Left renal cortex interstitium (tissue), 4 donors: ENCODE measurements at regions not wholly inside any gene's neighbourhood (a gene's known extent, or its start where the extent isn't known, plus 50 kb on each side); places are given as distances from the start of the nearest gene placed in this dataset.
"Not testable (repeated sequence)": the region's sequence is repeated elsewhere in the genome, so short reads cannot be mapped to it uniquely, and the experiment has no call there.

Source experiments
- DNase-seq, 4 donors: peaks; one replicate each; pipeline ENCODE4 v3.0.0-alpha.2; 2013; ENCODE audit warnings: low read depth in 4 of 4, low spot score in 2 of 4, missing footprints in 1 of 4

GRCh38 chr18:43705850-43706249 is 428.6 kb upstream of the SYT4 start:
- no peak for DNase-seq

GRCh38 chr18:43710135-43710534 is 432.8 kb upstream of the SYT4 start:
- DNase-seq = no peak

GRCh38 chr18:43714343-43715010 is 437.2 kb upstream of the SYT4 start:
- no peak for DNase-seq

GRCh38 chr18:43719267-43719795 is 442.0 kb upstream of the SYT4 start:
- DNase-seq = no peak

GRCh38 chr18:43720041-43720440 is 442.8 kb upstream of the SYT4 start:
- no peak for DNase-seq

- DNase-seq = no peak
Observed at GRCh38 chr18:43735570-43735969, 458.3 kb upstream of the SYT4 start.

GRCh38 chr18:43744960-43745745 is 467.9 kb upstream of the SYT4 start:
- no peak for DNase-seq

- no peak for DNase-seq
Observed at GRCh38 chr18:43751203-43751602, 473.9 kb upstream of the SYT4 start.

- no peak for DNase-seq
Observed at GRCh38 chr18:43751835-43752234, 474.5 kb upstream of the SYT4 start.

GRCh38 chr18:43757273-43757672 is 480.0 kb upstream of the SYT4 start:
- no peak for DNase-seq

GRCh38 chr18:43758734-43759133 is 481.4 kb upstream of the SYT4 start:
- no peak for DNase-seq

GRCh38 chr18:43760010-43760409 is 482.7 kb upstream of the SYT4 start:
- DNase-seq = no peak

- no peak for DNase-seq
Observed at GRCh38 chr18:43772907-43773306, 495.6 kb upstream of the SYT4 start.

- DNase-seq = no peak
Observed at GRCh38 chr18:43774497-43774896, 497.2 kb upstream of the SYT4 start.

- DNase-seq = no peak
Observed at GRCh38 chr18:43775591-43775990, 498.3 kb upstream of the SYT4 start.

- no peak for DNase-seq
Observed at GRCh38 chr18:43776997-43777396, 499.7 kb upstream of the SYT4 start.

- DNase-seq = no peak
Observed at GRCh38 chr18:43777636-43778304, 500.5 kb upstream of the SYT4 start.

GRCh38 chr18:43780782-43781340 is 503.6 kb upstream of the SYT4 start:
- DNase-seq = no peak

- DNase-seq = no peak
Observed at GRCh38 chr18:43785158-43785557, 507.9 kb upstream of the SYT4 start.

GRCh38 chr18:43786893-43787292 is 509.6 kb upstream of the SYT4 start:
- no peak for DNase-seq

GRCh38 chr18:43787721-43788120 is 510.4 kb upstream of the SYT4 start:
- not testable (repeated sequence) for DNase-seq
